ENCODE measurements at regions not wholly inside any gene's neighbourhood (a gene's known extent, or its start where the extent isn't known, plus 50 kb on each side); places are given as distances from the start of the nearest gene placed in this dataset.

- no peak overlapping the region for H3K9ac ChIP-seq
- no peaks in the 10 kb centered on the region for H3K79me2 ChIP-seq (ENCODE audit: insufficient read depth)
- H4K20me1 ChIP-seq (ENCODE audit: insufficient read depth) = no peaks in the 10 kb centered on the region
- H3K27ac ChIP-seq (ENCODE audit: low read depth in 2 of 2, low read length in 1 of 2) = no peak overlapping the region
- H3F3A ChIP-seq (replicated peaks; ENCODE audit: insufficient read depth) = no peaks in the 10 kb centered on the region
- H3K4me2 ChIP-seq = no peak overlapping the region
- no peaks in the 10 kb centered on the region for H3K4me1 ChIP-seq (ENCODE audit: control insufficient read depth in 1 of 2, insufficient read depth in 2 of 2, low read depth in 1 of 2, low read length in 1 of 2)
- POLR2A ChIA-PET = no interaction called here
- no peak for DNase-seq
- 57% methylated on average over 2 of the region's 2 CpGs for WGBS (ENCODE audit: low lambda C conversion rate)
- CTCF ChIA-PET = no interaction called here
- H3K9me2 ChIP-seq = no peaks in the 10 kb centered on the region
- H3K4me3 ChIP-seq (ENCODE audit: low read depth in 2 of 2, low read length in 1 of 2) = no peak overlapping the region
- no peak overlapping the region for H2AFZ ChIP-seq (ENCODE audit: low read depth)
- H3K9me3 ChIP-seq = no peaks in the 10 kb centered on the region
- no peak for TF ChIP-seq USF2 (IDR thresholded peaks at IDR 0.05; ENCODE audit: borderline replicate concordance, low read depth, low read length)
- TF ChIP-seq PBX3 (IDR thresholded peaks at IDR 0.05) = no peak
- TF ChIP-seq TCF12 (IDR thresholded peaks at IDR 0.05) = no peak
- no peak for TF ChIP-seq CTCF (IDR thresholded peaks at IDR 0.05)
- no peak for TF ChIP-seq GABPA (IDR thresholded peaks at IDR 0.05; ENCODE audit: low read depth)
- no peak for TF ChIP-seq RAD21 (IDR thresholded peaks at IDR 0.05; ENCODE audit: low read length)
- no peak for TF ChIP-seq RXRA (IDR thresholded peaks at IDR 0.05; ENCODE audit: borderline replicate concordance, low read depth)
- no peak for TF ChIP-seq TAF1 (IDR thresholded peaks at IDR 0.05; ENCODE audit: borderline replicate concordance, low read depth, low read length)
- TF ChIP-seq FOXM1 (IDR thresholded peaks at IDR 0.05; ENCODE audit: low read depth) = no peak
- no peak for TF ChIP-seq YY1 (IDR thresholded peaks at IDR 0.05; ENCODE audit: low read depth)
- TF ChIP-seq MAX (IDR thresholded peaks at IDR 0.05; ENCODE audit: low read depth) = no peak
- TF ChIP-seq RCOR1 (IDR thresholded peaks at IDR 0.05; ENCODE audit: low read length) = no peak
- no peak for TF ChIP-seq NFIC (IDR thresholded peaks at IDR 0.05; ENCODE audit: borderline replicate concordance)
- TF ChIP-seq REST (IDR thresholded peaks at IDR 0.05; ENCODE audit: low read depth, low read length) = no peak
- TF ChIP-seq MXI1 (IDR thresholded peaks at IDR 0.05; ENCODE audit: low read depth, low read length) = no peak
- no peak for TF ChIP-seq EP300 (IDR thresholded peaks at IDR 0.05; ENCODE audit: borderline replicate concordance in 1 of 2, low read depth in 1 of 2, low read length in 1 of 2)
- no peak for TF ChIP-seq JUND (IDR thresholded peaks at IDR 0.05)
- no peaks in the 10 kb centered on the region for H3K36me3 ChIP-seq (replicated peaks in 1 of 2; ENCODE audit: control insufficient read depth in 1 of 2, insufficient read depth in 2 of 2, low read length in 1 of 2)
- no peaks in the 10 kb centered on the region for H3K27me3 ChIP-seq (ENCODE audit: insufficient read depth)
Measured at GRCh38 chr2:194102546-194102945, 1554.5 kb upstream of the SLC39A10 start.
